ENCODE measurements at regions not wholly inside any gene's neighbourhood (a gene's known extent, or its start where the extent isn't known, plus 50 kb on each side); places are given as distances from the start of the nearest gene placed in this dataset.

GRCh38 chr11:79852176-79852575 is 411.3 kb upstream of the TENM4 start:
- TF ChIP-seq CTCF (IDR thresholded peaks at IDR 0.05) (no peak), POLR2AphosphoS5 (IDR thresholded peaks at IDR 0.05) (no peak)
